NCI-H446 treated with DMSO at 0.1 percent for 48 hours (cell line): ENCODE measurements at regions not wholly inside any gene's neighbourhood (a gene's known extent, or its start where the extent isn't known, plus 50 kb on each side); places are given as distances from the start of the nearest gene placed in this dataset.
"Not testable (repeated sequence)": the region's sequence is repeated elsewhere in the genome, so short reads cannot be mapped to it uniquely, and the experiment has no call there.

ENCODE experiments used
- DNase-seq: peaks from one replicate; lab custom pipeline; 2025; lab: John Stamatoyannopoulos, UW

GRCh38 chrX:1059576-1060561 is 152.6 kb downstream of the CRLF2 start:
- no peak for DNase-seq

- not testable (repeated sequence) for DNase-seq
Observed at GRCh38 chrX:1053600-1053999, 158.8 kb downstream of the CRLF2 start.

- no peak for DNase-seq
Observed at GRCh38 chrX:1053072-1053471, 159.4 kb downstream of the CRLF2 start.

DNA sequence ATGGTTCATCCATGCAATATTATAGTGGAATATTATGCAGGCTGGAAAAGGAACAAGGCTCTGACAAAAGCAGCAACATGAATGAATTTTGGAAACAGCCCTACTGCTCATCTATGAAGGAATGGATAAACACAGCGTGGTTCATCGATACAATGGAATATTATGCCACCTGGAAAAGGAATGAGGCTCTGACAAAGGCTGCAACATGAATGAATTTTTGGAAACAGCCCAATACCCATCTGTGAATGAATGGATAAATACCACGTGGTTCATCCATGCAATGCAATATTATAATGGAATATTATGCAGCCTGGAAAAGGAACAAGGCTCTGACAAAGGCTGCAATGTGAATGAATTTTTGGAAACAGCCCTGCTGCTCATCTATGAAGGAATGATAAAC is 160.4 kb downstream of the CRLF2 start:
- DNase-seq: no peak

DNA sequence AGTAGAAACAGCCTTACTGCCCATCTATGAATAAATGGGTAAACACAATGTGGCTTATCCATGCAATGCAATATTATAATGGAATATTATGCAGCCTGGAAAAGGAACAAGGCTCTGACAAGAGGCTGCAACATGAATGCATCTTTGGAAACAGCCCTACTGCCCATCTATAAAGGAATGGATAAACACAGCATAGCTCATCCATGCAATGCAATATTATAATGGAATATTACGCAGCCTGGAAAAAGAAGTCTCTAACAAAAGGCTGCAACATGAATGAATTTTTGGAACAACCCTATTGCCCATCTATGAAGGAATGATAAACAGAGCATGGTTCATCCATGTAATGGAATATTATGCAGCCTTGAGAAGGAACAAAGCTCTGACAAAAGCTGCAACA is 161.0 kb downstream of the CRLF2 start:
- no peak for DNase-seq

GRCh38 chrX:1045680-1046314 is 166.7 kb downstream of the CRLF2 start:
- no peak for DNase-seq

DNA sequence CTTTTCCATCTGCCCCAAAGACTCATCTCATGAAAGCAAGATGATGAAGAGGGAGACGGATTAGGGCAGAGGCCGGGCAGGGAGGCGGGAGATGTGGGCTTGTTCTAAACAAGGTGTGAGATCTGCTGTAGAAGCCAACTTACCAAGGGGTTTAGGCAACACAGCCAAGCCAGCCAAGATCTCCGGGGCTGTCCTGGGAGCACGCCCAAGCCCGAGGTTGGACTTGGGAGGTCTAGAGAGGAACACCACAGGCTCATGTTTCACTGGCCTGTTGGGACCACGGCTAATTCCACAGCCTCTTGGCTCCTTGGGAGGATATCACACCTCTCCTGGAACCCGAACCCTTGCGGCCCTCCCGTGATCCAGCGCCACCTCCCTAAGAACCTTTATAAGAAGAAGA is 171.4 kb downstream of the CRLF2 start:
- no peak for DNase-seq

GRCh38 chrX:1035931-1036330 is 176.5 kb downstream of the CRLF2 start:
- not testable (repeated sequence) for DNase-seq

- DNase-seq: no peak
Observed at GRCh38 chrX:1035206-1035605, 177.2 kb downstream of the CRLF2 start.

DNA sequence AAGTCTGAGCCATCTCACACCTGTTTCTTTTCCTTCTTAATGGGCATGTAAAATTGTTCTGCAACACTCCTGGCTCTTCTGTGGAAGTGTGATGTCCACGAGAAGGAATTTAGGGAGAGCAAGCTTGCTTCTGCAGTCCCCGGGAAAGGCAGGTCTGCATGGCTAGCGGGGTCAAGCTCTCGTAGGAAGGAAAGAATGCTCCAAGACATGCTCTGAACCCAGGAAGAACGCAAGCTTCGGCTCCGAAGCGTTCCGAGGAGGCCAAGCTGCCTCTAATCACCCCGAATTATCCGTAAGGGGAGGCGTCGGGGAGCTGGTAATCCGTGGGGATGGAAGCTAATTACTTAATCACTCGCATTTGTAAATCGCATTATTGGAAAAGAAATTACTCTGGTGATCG is 177.7 kb downstream of the CRLF2 start:
- DNase-seq: no peak

GRCh38 chrX:1031521-1032430 is 180.7 kb downstream of the CRLF2 start:
- DNase-seq: no peak

DNA sequence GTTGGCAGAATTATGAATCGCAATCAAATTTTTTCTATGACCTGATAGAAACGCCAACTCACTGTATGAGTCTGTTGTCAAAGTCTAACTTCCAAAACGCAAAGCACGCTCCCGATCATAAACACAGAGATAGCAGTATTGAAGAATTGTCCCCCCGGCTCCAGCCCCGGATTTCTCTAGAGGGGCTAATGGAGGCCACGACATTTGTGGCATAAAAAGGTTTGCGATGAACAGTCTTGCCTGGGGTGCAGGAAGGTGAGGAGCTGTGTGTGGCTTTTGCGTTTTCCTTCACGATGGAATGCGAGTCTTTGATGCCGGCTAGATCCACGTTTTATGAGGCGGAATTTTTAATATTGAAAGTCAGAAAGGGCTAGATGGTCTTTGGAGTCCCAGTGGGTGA is 183.0 kb downstream of the CRLF2 start:
- DNase-seq: no peak

DNA sequence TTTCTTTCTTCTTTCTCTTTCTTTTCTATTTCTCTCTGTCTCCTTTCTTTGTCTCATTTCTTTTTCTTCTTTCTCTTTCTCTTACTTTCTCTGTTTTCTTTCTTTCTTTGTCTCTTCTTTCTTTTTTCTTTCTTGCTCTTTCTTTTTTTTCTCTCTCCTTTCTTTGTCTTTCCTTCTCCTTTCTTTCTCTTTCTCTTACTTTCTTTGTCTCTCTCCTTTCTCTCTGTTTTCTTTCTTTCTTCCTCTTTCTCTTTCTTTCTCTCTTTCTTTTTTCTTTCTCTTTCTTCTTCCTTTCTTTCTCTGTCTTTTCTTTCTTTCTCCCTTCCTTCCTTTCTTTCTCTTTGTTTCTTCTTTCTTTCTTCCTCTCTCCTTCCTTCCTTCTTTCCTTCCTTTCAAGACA is 184.8 kb downstream of the CRLF2 start:
- no peak for DNase-seq

- no peak for DNase-seq
Observed at GRCh38 chrX:1027133-1027532, 185.3 kb downstream of the CRLF2 start.

- DNase-seq: no peak
Observed at GRCh38 chrX:1026263-1027015, 186.0 kb downstream of the CRLF2 start.

- no peak for DNase-seq
Observed at GRCh38 chrX:1025413-1025812, 187.0 kb downstream of the CRLF2 start.

GRCh38 chrX:1023676-1024075 is 188.8 kb downstream of the CRLF2 start:
- no peak for DNase-seq

DNA sequence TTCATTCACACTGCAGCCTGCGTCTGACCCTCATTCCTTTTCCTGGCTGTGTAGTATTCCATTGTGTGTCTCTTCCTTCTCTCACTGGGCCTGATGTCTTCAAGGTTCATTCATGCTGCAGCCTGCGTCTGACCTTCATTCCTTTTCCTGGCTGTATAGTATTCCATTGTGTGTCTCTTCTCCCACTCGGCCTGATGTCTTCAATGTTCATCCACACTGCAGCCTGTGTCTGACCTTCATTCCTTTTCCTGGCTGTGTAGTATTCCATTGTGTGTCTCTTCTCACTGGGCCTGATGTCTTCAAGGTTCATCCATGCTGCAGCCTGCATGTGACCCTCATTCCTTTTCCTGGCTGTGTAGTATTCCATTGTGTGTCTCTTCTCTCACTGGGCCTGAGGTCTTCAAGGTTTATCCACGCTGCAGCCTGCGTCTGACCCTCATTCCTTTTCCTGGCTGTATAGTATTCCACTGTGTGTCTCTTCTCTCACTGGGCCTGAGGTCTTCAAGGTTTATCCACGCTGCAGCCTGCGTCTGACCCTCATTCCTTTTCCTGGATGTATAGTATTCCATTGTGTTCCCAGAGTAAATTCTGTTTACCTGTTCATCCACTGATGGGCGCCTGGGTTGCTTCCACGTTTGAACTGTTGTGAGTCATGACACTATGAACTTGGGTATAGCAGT is 191.0 kb downstream of the CRLF2 start:
- DNase-seq: not testable (repeated sequence)

DNA sequence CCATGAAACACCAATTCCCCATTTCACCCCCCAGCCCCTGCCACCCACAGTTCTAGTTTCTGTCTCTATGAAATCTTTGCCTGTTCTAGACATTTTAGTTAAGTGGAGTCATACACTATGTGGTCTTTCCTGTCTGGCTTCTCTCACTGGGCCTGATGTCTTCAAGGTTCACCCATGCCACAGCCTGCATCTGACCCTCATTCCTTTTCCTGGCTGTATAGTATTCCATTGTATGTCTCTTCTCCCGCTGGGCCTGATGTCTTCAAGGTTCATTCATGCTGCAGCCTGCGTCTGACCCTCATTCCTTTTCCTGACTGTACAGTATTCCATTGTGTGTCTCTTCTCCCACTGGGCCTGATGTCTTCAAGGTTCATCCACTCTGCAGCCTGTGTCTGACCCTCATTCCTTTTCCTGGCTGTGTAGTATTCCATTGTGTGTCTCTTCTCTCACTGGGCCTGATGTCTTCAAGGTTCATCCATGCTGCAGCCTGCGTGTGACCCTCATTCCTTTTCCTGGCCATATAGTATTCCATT is 191.7 kb downstream of the CRLF2 start:
- no peak for DNase-seq

- DNase-seq: not testable (repeated sequence)
Observed at GRCh38 chrX:1016926-1017325, 195.5 kb downstream of the CRLF2 start.

GRCh38 chrX:1016281-1016680 is 196.2 kb downstream of the CRLF2 start:
- DNase-seq: not testable (repeated sequence)
